B cell (primary cell): ENCODE measurements at regions not wholly inside any gene's neighbourhood (a gene's known extent, or its start where the extent isn't known, plus 50 kb on each side); places are given as distances from the start of the nearest gene placed in this dataset.

Source experiments
- ATAC-seq: fragments of 200-7000 bp; cut with Tn5 transposase; one replicate; pipeline ENCODE4 v1.10.0; 2021; ENCODE audit warnings: low read depth, mild to moderate bottlenecking, moderate number of reproducible peaks, moderate library complexity
- CTCF ChIA-PET: fragments of 350-600 bp; sonication (Branson Sonifier 250); formaldehyde crosslinking; loops from one replicate; lab custom pipeline; 2021; ENCODE audit warnings: antibody characterized with exemption, inconsistent platforms; lab: Charles Lee
- POLR2A ChIA-PET: fragments of 350-600 bp; sonication (Branson Sonifier 250); formaldehyde crosslinking; loops from one replicate; lab custom pipeline; 2021; ENCODE audit warnings: antibody characterized with exemption; lab: Charles Lee
- DNase-seq: peaks from one replicate; pipeline ENCODE4 v3.0.0; 2013
- H2AFZ ChIP-seq: 2 replicates; pipeline ENCODE4 v1.6.1; 2012; ENCODE audit warnings: mild to moderate bottlenecking, low read depth, low read length; ENCODE audit not compliant: insufficient read depth, poor library complexity, severe bottlenecking
- H3K27ac ChIP-seq, 2 donors: 1 replicate in 1 of 2; 2 replicates in 1 of 2; pipeline ENCODE4 v1.5.1; 2012 to 2013; ENCODE audit warnings: low read length in 2 of 2, mild to moderate bottlenecking in 2 of 2, moderate library complexity in 1 of 2
- H3K27me3 ChIP-seq, 4 experiments: fragments of 200-600 bp in 1 of 4; sonication (generic) in 1 of 4; replicated peaks in 1 of 4; 1 replicate in 2 of 4; 2 replicates in 2 of 4; pipeline versions ENCODE4 v1.6.1 to v1.7.0; 2013 to 2016; ENCODE audit warnings: low read length in 3 of 4, mild to moderate bottlenecking in 2 of 4, mixed read lengths in 1 of 4, moderate library complexity in 1 of 4; ENCODE audit not compliant: insufficient read depth in 4 of 4, control insufficient read depth in 3 of 4; ENCODE audit errors: control extremely low read depth in 1 of 4
- H3K36me3 ChIP-seq, 2 experiments: replicated peaks in 1 of 2; 1 replicate in 1 of 2; 2 replicates in 1 of 2; pipeline versions ENCODE4 v1.6.1 to v1.7.1; 2013; ENCODE audit warnings: low read length in 1 of 2; ENCODE audit not compliant: insufficient read depth in 2 of 2, control insufficient read depth in 1 of 2; ENCODE audit errors: control extremely low read depth in 1 of 2, extremely low read depth in 1 of 2
- H3K4me1 ChIP-seq, 2 donors: fragments of 200-600 bp in 1 of 2; sonication (generic) in 1 of 2; 1 replicate in 1 of 2; 2 replicates in 1 of 2; pipeline versions ENCODE4 v1.5.1 to v1.6.1; 2013 to 2017; ENCODE audit warnings: low read length in 2 of 2; ENCODE audit not compliant: control insufficient read depth in 2 of 2, insufficient read depth in 2 of 2
- H3K4me2 ChIP-seq: replicated peaks from 2 replicates; pipeline ENCODE3; 2012; ENCODE audit warnings: mild to moderate bottlenecking, low read depth, low read length; ENCODE audit not compliant: poor library complexity, severe bottlenecking
- H3K4me3 ChIP-seq, 5 experiments: fragments of 200-600 bp in 1 of 5; sonication (generic) in 1 of 5; 1 replicate in 3 of 5; 2 replicates in 2 of 5; pipeline versions ENCODE4 v1.5.1 to v1.7.0; 2011 to 2016; ENCODE audit warnings: low read length in 4 of 5, mild to moderate bottlenecking in 4 of 5, low read depth in 2 of 5, control low read depth in 1 of 5, moderate library complexity in 1 of 5; ENCODE audit not compliant: insufficient read depth in 1 of 5; ENCODE audit errors: control extremely low read depth in 1 of 5, extremely low read depth in 1 of 5
- H3K79me2 ChIP-seq: fragments of 200-600 bp; sonication (generic); one replicate; pipeline ENCODE4 v1.6.0; 2016; ENCODE audit warnings: low read length; ENCODE audit not compliant: control insufficient read depth, insufficient read depth
- H3K9ac ChIP-seq: fragments of 200-600 bp; sonication (generic); 2 replicates; pipeline ENCODE4 v1.6.1; 2017; ENCODE audit warnings: mild to moderate bottlenecking, low read length, moderate library complexity
- H3K9me3 ChIP-seq, 3 donors: one replicate each; pipeline versions ENCODE4 v1.6.1 to v1.7.1; 2013; ENCODE audit warnings: low read length in 2 of 3; ENCODE audit not compliant: control insufficient read depth in 2 of 3, insufficient read depth in 1 of 3; ENCODE audit errors: control extremely low read depth in 1 of 3
- H4K20me1 ChIP-seq: 2 replicates; pipeline ENCODE4 v1.6.0; 2012; ENCODE audit warnings: mild to moderate bottlenecking, low read length; ENCODE audit not compliant: insufficient read depth, control insufficient read depth, poor library complexity, severe bottlenecking
- H3K27ac Mint-ChIP-seq: one replicate; pipeline ENCODE4 v1.8.0; 2021; ENCODE audit warnings: mixed read lengths
- H3K27me3 Mint-ChIP-seq: one replicate; pipeline ENCODE4 v1.8.0; 2021; ENCODE audit warnings: mixed read lengths
- H3K4me1 Mint-ChIP-seq: one replicate; pipeline ENCODE4 v1.8.0; 2021; ENCODE audit warnings: mixed read lengths
- H3K4me3 Mint-ChIP-seq: one replicate; pipeline ENCODE4 v1.8.0; 2021; ENCODE audit warnings: mixed read lengths
- H3K9me3 Mint-ChIP-seq: one replicate; pipeline ENCODE4 v1.8.0; 2022; ENCODE audit warnings: mixed read lengths; ENCODE audit not compliant: insufficient read depth
- CTCF ChIP-seq: fragments of 200-600 bp; IDR thresholded peaks from one replicate; pipeline ENCODE4 v1.8.0; 2022; ENCODE audit warnings: antibody characterized with exemption, mild to moderate bottlenecking
- EZH2 ChIP-seq: IDR thresholded peaks from 2 replicates; pipeline ENCODE4 v1.6.1; 2012; ENCODE audit warnings: borderline replicate concordance, low read depth, mild to moderate bottlenecking, moderate library complexity, low read length; ENCODE audit not compliant: insufficient read depth, poor library complexity, severe bottlenecking
- WGBS: methylation state at CpG from one replicate; pipeline ENCODE4 v1.1.5; 2013; ENCODE audit warnings: missing lambda C conversion rate; ENCODE audit not compliant: insufficient coverage; 5-methylcytosine and 5-hydroxymethylcytosine counted together
- intact Hi-C: fragments of 100-400 bp; cut with micrococcal nuclease; formaldehyde crosslinking; loops from one replicate; pipeline ENCODE4 v1.10.0; 2022

- Histone ChIP-seq H4K20me1 (no peaks in the 10 kb centered on the region), H3K27me3 (no peaks in the 10 kb centered on the region), H3K79me2 (no peaks in the 10 kb centered on the region), H3K4me2 (no peak overlapping the region), H2AFZ (no peak overlapping the region), H3K27ac (no peak overlapping the region), H3K9ac (no peak overlapping the region), H3K4me3 (no peak overlapping the region), H3K4me1 (no peaks in the 10 kb centered on the region), H3K36me3 (no peaks in the 10 kb centered on the region), H3K9me3 (no peaks in the 10 kb centered on the region)
- no peak for ATAC-seq
- no peak overlapping the region for H3K27ac Mint-ChIP-seq
- no peak for TF ChIP-seq CTCF
- TF ChIP-seq EZH2, result no peak
- POLR2A ChIA-PET, result no interaction called here
- intact Hi-C loops, result no loop called here
- H3K27me3 Mint-ChIP-seq, result no peaks in the 10 kb centered on the region
- H3K4me3 Mint-ChIP-seq, result no peak overlapping the region
- no CpG with 5 or more reads among the region's 1 CpG for WGBS
- CTCF ChIA-PET, result no interaction called here
- no peaks in the 10 kb centered on the region for H3K9me3 Mint-ChIP-seq
- H3K4me1 Mint-ChIP-seq, result no peaks in the 10 kb centered on the region
- no peak for DNase-seq
These were observed 481.9 kb downstream of the CHSY3 start for GRCh38 chr5:130386155-130386554.

- no peak overlapping the region for H3K27ac ChIP-seq
- H3K9ac ChIP-seq, result no peak overlapping the region
- H3K27me3 ChIP-seq, result no peaks in the 10 kb centered on the region
- H3K4me1 ChIP-seq, result no peaks in the 10 kb centered on the region
- no peak overlapping the region for H2AFZ ChIP-seq
- H3K4me2 ChIP-seq, result no peak overlapping the region
- H4K20me1 ChIP-seq, result no peaks in the 10 kb centered on the region
- H3K9me3 Mint-ChIP-seq, result no peaks in the 10 kb centered on the region
- ChIA-PET CTCF (no interaction called here), POLR2A (no interaction called here)
- TF ChIP-seq CTCF (no peak), EZH2 (no peak)
- no peak for DNase-seq
- no peak overlapping the region for H3K4me3 Mint-ChIP-seq
- H3K27me3 Mint-ChIP-seq, result no peaks in the 10 kb centered on the region
- WGBS, result 33% methylated on average over 1 of the region's 2 CpGs
- no peak for ATAC-seq
- no peak overlapping the region for H3K4me3 ChIP-seq
- no peak overlapping the region for H3K27ac Mint-ChIP-seq
- H3K9me3 ChIP-seq, result no peaks in the 10 kb centered on the region
- intact Hi-C loops, result no loop called here
- H3K36me3 ChIP-seq, result no peaks in the 10 kb centered on the region
- H3K79me2 ChIP-seq, result no peaks in the 10 kb centered on the region
- no peaks in the 10 kb centered on the region for H3K4me1 Mint-ChIP-seq
These were observed 481.4 kb downstream of the CHSY3 start for GRCh38 chr5:130385656-130386055.
